Stomach (tissue), 8 donors: ENCODE measurements at regions not wholly inside any gene's neighbourhood (a gene's known extent, or its start where the extent isn't known, plus 50 kb on each side); places are given as distances from the start of the nearest gene placed in this dataset.

ENCODE experiments used
- DNase-seq, 2 donors: peaks; one replicate each; pipeline versions ENCODE4 v3.0.0 to v3.0.0-alpha.2; 2013 to 2019
- H3K27ac ChIP-seq, 5 donors: fragments of 200-600 bp in 4 of 5; sonication (generic) in 4 of 5; one replicate each; pipeline ENCODE4 v1.5.1; 2013 to 2019; ENCODE audit warnings: mild to moderate bottlenecking in 1 of 5, moderate library complexity in 1 of 5
- H3K27me3 ChIP-seq, 3 donors: fragments of 200-600 bp; sonication (generic); one replicate each; pipeline ENCODE4 v1.5.1; 2017 to 2019; ENCODE audit warnings: mixed run types in 1 of 3
- H3K36me3 ChIP-seq, 4 donors: fragments of 200-600 bp; sonication (generic); 1 replicate in 3 of 4; 2 replicates in 1 of 4; pipeline ENCODE4 v1.5.1; 2016 to 2019
- H3K4me1 ChIP-seq, 4 donors: fragments of 200-600 bp; sonication (generic); one replicate each; pipeline ENCODE4 v1.5.1; 2016 to 2019
- H3K4me3 ChIP-seq, 4 donors: fragments of 200-600 bp; sonication (generic) in 3 of 4; one replicate each; pipeline ENCODE4 v1.5.1; 2016 to 2019; ENCODE audit warnings: mild to moderate bottlenecking in 1 of 4
- H3K9me3 ChIP-seq, 4 donors: fragments of 200-600 bp; sonication (generic); one replicate each; pipeline ENCODE4 v1.5.1; 2016 to 2019
- EP300 ChIP-seq: sonication (generic); formaldehyde crosslinking; IDR thresholded peaks from one replicate; pipeline ENCODE4 v1.6.1; 2017; ENCODE audit warnings: antibody characterized with exemption
- POLR2A ChIP-seq, 4 donors: fragments of 450-650 bp; IDR thresholded peaks; one replicate each; pipeline ENCODE4 v1.6.1; 2016; ENCODE audit warnings: antibody characterized with exemption in 4 of 4, control low read depth in 2 of 4, mild to moderate bottlenecking in 1 of 4, moderate library complexity in 1 of 4
- POLR2AphosphoS5 ChIP-seq, 3 donors: sonication (generic); formaldehyde crosslinking; IDR thresholded peaks; one replicate each; pipeline ENCODE4 v1.6.1; 2016; ENCODE audit warnings: antibody characterized with exemption in 3 of 3
- WGBS, 5 donors: extraction: QIAGEN DNeasy Blood & Tissue Kit in 3 of 5; methylation state at CpG; one replicate each; pipeline versions ENCODE4 v1.1.5 to v1.1.7; 2013 to 2018; 5-methylcytosine and 5-hydroxymethylcytosine counted together
- intact Hi-C: fragments of 100-400 bp; cut with DNase I; formaldehyde crosslinking; loops from one replicate; pipeline ENCODE4 v1.15.1; 2023; ENCODE audit warnings: low total_unique reads
- TF ChIP-seq, protein P1 (sequence below), 7 experiments: fragments of 450-650 bp in 4 of 7; fragments of 200-600 bp in 3 of 7; sonication (generic) in 3 of 7; IDR thresholded peaks; one replicate each; pipeline ENCODE4 v1.5.1; 2016 to 2019; ENCODE audit warnings: antibody characterized with exemption in 7 of 7, control low read depth in 2 of 7, mild to moderate bottlenecking in 1 of 7
- donor health status: healthy with polysubstance abuse.
- donor health status: Bipolar disorder and iron deficiency.
- donor health status: healthy.

DNA sequence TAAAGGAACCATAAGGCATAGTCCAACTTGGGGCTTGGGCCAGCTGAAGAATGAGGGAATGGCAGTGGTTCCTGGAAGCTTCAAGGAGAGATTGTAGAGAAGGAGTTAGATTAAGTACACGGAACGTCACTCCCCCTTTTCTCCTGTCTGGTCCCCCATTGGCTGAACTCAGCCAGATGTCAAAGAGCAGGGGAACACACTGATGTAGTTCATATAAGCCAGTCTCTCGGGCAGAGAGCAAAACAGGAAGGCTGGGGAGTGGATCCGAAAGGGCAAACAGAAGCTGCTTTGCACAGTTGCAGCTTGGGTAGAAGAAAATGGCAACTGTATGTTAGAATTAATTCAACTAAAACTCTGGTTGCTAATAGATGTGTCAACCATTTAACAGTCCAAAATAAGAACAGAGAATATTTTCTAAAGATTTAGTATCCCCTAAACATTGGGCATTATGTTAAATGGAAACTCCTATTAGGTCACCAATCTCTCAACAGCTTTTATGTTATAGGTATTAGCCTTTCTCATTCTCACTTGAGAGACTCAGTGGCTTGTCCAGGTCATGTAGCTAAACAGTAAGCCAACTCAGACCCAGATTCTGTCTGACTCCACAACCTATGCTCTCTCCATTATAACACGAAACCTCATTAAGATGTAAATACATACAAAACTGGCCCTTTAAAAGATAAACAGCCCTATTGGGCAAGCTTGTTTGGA, 600.7 kb upstream of the USP24 start:
- no peak overlapping the region for H3K27ac ChIP-seq
- no peaks in the 10 kb centered on the region for H3K4me1 ChIP-seq
- TF ChIP-seq, protein P1, sequence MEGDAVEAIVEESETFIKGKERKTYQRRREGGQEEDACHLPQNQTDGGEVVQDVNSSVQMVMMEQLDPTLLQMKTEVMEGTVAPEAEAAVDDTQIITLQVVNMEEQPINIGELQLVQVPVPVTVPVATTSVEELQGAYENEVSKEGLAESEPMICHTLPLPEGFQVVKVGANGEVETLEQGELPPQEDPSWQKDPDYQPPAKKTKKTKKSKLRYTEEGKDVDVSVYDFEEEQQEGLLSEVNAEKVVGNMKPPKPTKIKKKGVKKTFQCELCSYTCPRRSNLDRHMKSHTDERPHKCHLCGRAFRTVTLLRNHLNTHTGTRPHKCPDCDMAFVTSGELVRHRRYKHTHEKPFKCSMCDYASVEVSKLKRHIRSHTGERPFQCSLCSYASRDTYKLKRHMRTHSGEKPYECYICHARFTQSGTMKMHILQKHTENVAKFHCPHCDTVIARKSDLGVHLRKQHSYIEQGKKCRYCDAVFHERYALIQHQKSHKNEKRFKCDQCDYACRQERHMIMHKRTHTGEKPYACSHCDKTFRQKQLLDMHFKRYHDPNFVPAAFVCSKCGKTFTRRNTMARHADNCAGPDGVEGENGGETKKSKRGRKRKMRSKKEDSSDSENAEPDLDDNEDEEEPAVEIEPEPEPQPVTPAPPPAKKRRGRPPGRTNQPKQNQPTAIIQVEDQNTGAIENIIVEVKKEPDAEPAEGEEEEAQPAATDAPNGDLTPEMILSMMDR (IDR thresholded peaks at IDR 0.05) = no peak
- no peak for TF ChIP-seq POLR2AphosphoS5 (IDR thresholded peaks at IDR 0.05)
- TF ChIP-seq POLR2A (IDR thresholded peaks at IDR 0.05) = no peak
- TF ChIP-seq EP300 = no peak
- H3K27me3 ChIP-seq = no peaks in the 10 kb centered on the region
- no peak overlapping the region for H3K4me3 ChIP-seq
- intact Hi-C loops = no loop called here
- no peaks in the 10 kb centered on the region for H3K36me3 ChIP-seq
- DNase-seq = no peak
- WGBS, 5 donors = 65 to 85% (median 68%) methylated on average over 5 of the region's 5 CpGs
- H3K9me3 ChIP-seq = no peaks in the 10 kb centered on the region

DNA sequence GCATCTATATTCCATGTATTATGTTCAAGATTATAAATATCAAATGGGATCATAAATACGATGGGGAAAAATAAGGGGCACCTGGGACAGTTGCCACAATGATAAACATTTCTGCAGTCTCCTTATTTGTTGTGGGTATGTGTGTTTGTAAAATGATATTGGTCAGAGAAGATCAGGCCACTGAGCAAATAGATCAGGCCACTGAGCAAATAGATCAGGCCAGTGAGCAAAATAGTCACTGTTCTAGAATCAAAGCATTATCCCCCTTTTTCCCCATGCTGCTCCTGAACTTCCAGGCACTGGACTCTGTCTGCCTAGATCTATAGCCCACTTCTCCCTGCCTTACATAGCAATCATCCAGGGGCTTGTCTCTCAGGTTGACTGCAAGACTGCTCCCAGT, 599.8 kb upstream of the USP24 start:
- WGBS, 5 donors = 40 to 62% (median 59%) methylated on average over 1 of the region's 1 CpG
- intact Hi-C loops = no loop called here

DNA sequence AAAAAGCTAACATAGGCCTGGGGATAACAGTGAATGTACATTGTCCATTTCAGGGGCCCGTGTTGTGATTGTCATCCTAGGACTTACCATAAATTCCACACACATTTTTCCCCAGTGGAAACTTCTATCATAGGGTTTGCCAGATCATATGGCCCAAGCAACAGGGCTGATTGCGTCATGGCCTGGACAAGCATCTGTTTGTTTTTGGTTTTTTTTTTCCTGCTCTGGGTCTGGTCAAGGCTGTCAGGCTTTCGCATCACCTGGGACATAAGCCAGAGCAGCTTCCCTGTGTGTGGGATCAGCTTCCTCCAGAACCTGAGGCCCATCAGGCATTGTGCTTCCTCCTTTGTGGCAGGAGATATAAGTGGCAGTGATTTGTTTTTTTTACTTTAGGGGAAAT, 598.5 kb upstream of the USP24 start:
- intact Hi-C loops = no loop called here
- Histone ChIP-seq H3K27me3 (no peaks in the 10 kb centered on the region), H3K4me3 (no peak overlapping the region), H3K9me3 (no peaks in the 10 kb centered on the region), H3K27ac (peak overlapping the region in 1 of 5 donors; percentile 35), H3K4me1 (no peaks in the 10 kb centered on the region), H3K36me3 (no peaks in the 10 kb centered on the region)
- DNase-seq = peak; percentile 28 to 61
- 53 to 84% (median 76%) methylated on average over 3 of the region's 3 CpGs for WGBS, 5 donors
- TF ChIP-seq POLR2AphosphoS5 (IDR thresholded peaks at IDR 0.05) = peak in 2 of 3 donors; percentile 27 to 63
- TF ChIP-seq POLR2A (IDR thresholded peaks at IDR 0.05) = no peak

More for the DNA sequence above, 599.8 kb upstream of the USP24 start:
- Histone ChIP-seq H3K27me3 (no peaks in the 10 kb centered on the region), H3K4me1 (no peaks in the 10 kb centered on the region), H3K27ac (no peak overlapping the region), H3K36me3 (no peaks in the 10 kb centered on the region), H3K9me3 (no peaks in the 10 kb centered on the region), H3K4me3 (no peak overlapping the region)
- DNase-seq = no peak
- TF ChIP-seq POLR2A (IDR thresholded peaks at IDR 0.05) (no peak), EP300 (no peak)
- TF ChIP-seq, protein P1 (IDR thresholded peaks at IDR 0.05) = no peak

DNA sequence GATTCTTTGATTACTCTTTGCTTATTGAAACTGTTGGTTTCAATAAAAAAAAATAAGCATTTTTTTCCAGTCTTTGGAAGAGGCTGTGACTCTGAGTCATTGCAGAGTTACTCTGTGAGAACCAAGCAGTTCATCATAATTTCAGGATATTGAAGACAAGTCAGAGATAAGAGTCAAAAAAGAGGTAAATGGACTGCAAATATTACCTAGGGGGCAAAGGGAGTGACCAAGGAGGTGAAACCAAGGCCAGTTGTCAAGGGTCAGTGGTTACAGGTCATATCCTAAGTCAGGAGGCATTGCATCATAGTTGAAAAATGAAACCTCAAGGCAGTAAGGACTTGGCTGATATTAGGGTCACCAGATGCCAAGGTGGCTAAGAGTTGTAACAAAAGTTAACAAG, 597.1 kb upstream of the USP24 start:
- no peak overlapping the region for H3K27ac ChIP-seq
- H3K4me3 ChIP-seq = no peak overlapping the region
- H3K9me3 ChIP-seq = peaks cover 0 to 2% (median 0%) of the 10 kb centered on the region in 4 donors
- H3K36me3 ChIP-seq = no peaks in the 10 kb centered on the region
- no peak for TF ChIP-seq POLR2AphosphoS5 (IDR thresholded peaks at IDR 0.05)
- no peak for TF ChIP-seq EP300
- no peak for TF ChIP-seq POLR2A (IDR thresholded peaks at IDR 0.05)
- TF ChIP-seq, protein P1 (IDR thresholded peaks at IDR 0.05) = no peak
- no peak for DNase-seq
- intact Hi-C loops = no loop called here
- H3K4me1 ChIP-seq = no peaks in the 10 kb centered on the region
- no peaks in the 10 kb centered on the region for H3K27me3 ChIP-seq

DNA sequence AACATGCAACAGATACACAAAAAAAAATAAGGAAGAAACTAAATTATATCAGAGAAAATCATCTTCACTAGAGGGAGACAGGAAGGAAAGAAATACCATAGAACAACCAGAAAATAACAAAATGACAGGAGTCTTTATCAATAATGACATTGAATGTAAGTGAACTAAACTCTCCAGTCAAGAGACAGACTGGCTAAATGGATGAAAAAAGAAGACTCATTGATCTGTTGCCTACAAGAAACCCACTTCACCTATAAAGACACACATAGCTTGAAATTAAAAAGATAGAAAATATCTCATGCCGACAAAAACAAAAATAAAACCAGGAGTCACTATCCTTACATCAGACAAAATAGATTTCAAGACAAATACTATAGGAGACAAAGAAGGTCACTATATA, 593.1 kb upstream of the USP24 start:
- H3K4me3 ChIP-seq = no peak overlapping the region
- H3K27me3 ChIP-seq = no peaks in the 10 kb centered on the region
- no peaks in the 10 kb centered on the region for H3K36me3 ChIP-seq
- H3K4me1 ChIP-seq = no peaks in the 10 kb centered on the region
- no peak overlapping the region for H3K27ac ChIP-seq
- intact Hi-C loops = no loop called here
- peaks cover 0 to 8% (median 0%) of the 10 kb centered on the region in 4 donors for H3K9me3 ChIP-seq
- no peak for TF ChIP-seq POLR2A (IDR thresholded peaks at IDR 0.05)
- TF ChIP-seq, protein P1 (IDR thresholded peaks at IDR 0.05) = no peak
- DNase-seq = no peak
- WGBS, 5 donors = 95 to 98% (median 96%) methylated on average over 1 of the region's 1 CpG
